ENCODE measurements at regions not wholly inside any gene's neighbourhood (a gene's known extent, or its start where the extent isn't known, plus 50 kb on each side); places are given as distances from the start of the nearest gene placed in this dataset.

GRCh38 chr3:88947013-88947412, 160.4 kb upstream of the EPHA3 start:
- TF ChIP-seq ZSCAN16 (tag by site-specific recombination; IDR thresholded peaks at IDR 0.05) (no peak), ZNF214 (tag by site-specific recombination; IDR thresholded peaks at IDR 0.05; ENCODE audit: borderline replicate concordance) (no peak), ZNF473 (tag by site-specific recombination; IDR thresholded peaks at IDR 0.05) (no peak), CTCF (tag by site-specific recombination; IDR thresholded peaks at IDR 0.05) (no peak)

All from HEK293 (cell line).